Endothelial cell (in vitro differentiated cells): ENCODE measurements at regions not wholly inside any gene's neighbourhood (a gene's known extent, or its start where the extent isn't known, plus 50 kb on each side); places are given as distances from the start of the nearest gene placed in this dataset.

Experiments used
- DNase-seq: peaks from one replicate; pipeline ENCODE4 v3.0.0; 2021; ENCODE audit warnings: low spot score
- H3K27ac Mint-ChIP-seq: one replicate; pipeline ENCODE4 v1.8.0; 2021; ENCODE audit warnings: mixed read lengths, inconsistent platforms; ENCODE audit not compliant: unreplicated experiment
- H3K27me3 Mint-ChIP-seq: one replicate; pipeline ENCODE4 v1.8.0; 2021; ENCODE audit warnings: mild to moderate bottlenecking, moderate library complexity, mixed read lengths, inconsistent platforms; ENCODE audit not compliant: unreplicated experiment
- H3K36me3 Mint-ChIP-seq: one replicate; pipeline ENCODE4 v1.8.0; 2021; ENCODE audit warnings: mild to moderate bottlenecking, low read depth, mixed read lengths, inconsistent platforms; ENCODE audit not compliant: unreplicated experiment
- H3K4me1 Mint-ChIP-seq: one replicate; pipeline ENCODE4 v1.8.0; 2021; ENCODE audit warnings: mild to moderate bottlenecking, mixed read lengths, inconsistent platforms; ENCODE audit not compliant: unreplicated experiment
- H3K4me3 Mint-ChIP-seq: one replicate; pipeline ENCODE4 v1.8.0; 2021; ENCODE audit warnings: mild to moderate bottlenecking, mixed read lengths, inconsistent platforms; ENCODE audit not compliant: unreplicated experiment
- H3K9me3 Mint-ChIP-seq: one replicate; pipeline ENCODE4 v1.8.0; 2021; ENCODE audit warnings: mixed read lengths, inconsistent platforms; ENCODE audit not compliant: unreplicated experiment
- CTCF ChIP-seq: fragments of 200-600 bp; sonication (generic); IDR thresholded peaks from one replicate; pipeline ENCODE4 v1.5.0; 2021; ENCODE audit warnings: antibody characterized with exemption; ENCODE audit not compliant: unreplicated experiment

- peaks cover 7% of the 10 kb centered on the region for H3K27me3 Mint-ChIP-seq
- H3K36me3 Mint-ChIP-seq: no peaks in the 10 kb centered on the region
- no peaks in the 10 kb centered on the region for H3K9me3 Mint-ChIP-seq
Measured at GRCh38 chr3:72100080-72100511, 315.1 kb upstream of the PROK2 start.

GRCh38 chr3:72099326-72100079, 314.6 kb upstream of the PROK2 start:
- Mint-ChIP-seq H3K36me3 (no peaks in the 10 kb centered on the region), H3K4me1 (peaks cover 7% of the 10 kb centered on the region), H3K27me3 (peaks cover 10% of the 10 kb centered on the region), H3K9me3 (no peaks in the 10 kb centered on the region), H3K27ac (peak overlapping the region; percentile 3), H3K4me3 (no peak overlapping the region)
- no peak for TF ChIP-seq CTCF
- DNase-seq: no peak

More at GRCh38 chr3:72100080-72100511, 315.1 kb upstream of the PROK2 start:
- Mint-ChIP-seq H3K4me3 (peak overlapping the region; percentile 87), H3K27ac (no peak overlapping the region), H3K4me1 (peaks cover 7% of the 10 kb centered on the region)
- no peak for TF ChIP-seq CTCF
- no peak for DNase-seq

- Mint-ChIP-seq H3K9me3 (no peaks in the 10 kb centered on the region), H3K36me3 (no peaks in the 10 kb centered on the region), H3K4me3 (no peak overlapping the region), H3K27me3 (peaks cover 7% of the 10 kb centered on the region), H3K27ac (no peak overlapping the region), H3K4me1 (peaks cover 7% of the 10 kb centered on the region)
- no peak for DNase-seq
- no peak for TF ChIP-seq CTCF
Measured at GRCh38 chr3:72097053-72097452, 312.1 kb upstream of the PROK2 start.

GRCh38 chr3:72095521-72095920, 310.6 kb upstream of the PROK2 start:
- DNase-seq: no peak
- H3K4me1 Mint-ChIP-seq: peaks cover 5% of the 10 kb centered on the region
- H3K9me3 Mint-ChIP-seq: no peaks in the 10 kb centered on the region
- no peak overlapping the region for H3K4me3 Mint-ChIP-seq
- H3K27ac Mint-ChIP-seq: no peak overlapping the region
- H3K36me3 Mint-ChIP-seq: no peaks in the 10 kb centered on the region
- H3K27me3 Mint-ChIP-seq: peaks cover 5% of the 10 kb centered on the region
- TF ChIP-seq CTCF: no peak

- peaks cover 7% of the 10 kb centered on the region for H3K27me3 Mint-ChIP-seq
Measured at GRCh38 chr3:72093992-72094334, 309.0 kb upstream of the PROK2 start.

More at GRCh38 chr3:72093992-72094334, 309.0 kb upstream of the PROK2 start:
- Mint-ChIP-seq H3K9me3 (no peaks in the 10 kb centered on the region), H3K36me3 (no peaks in the 10 kb centered on the region), H3K4me1 (peaks cover 7% of the 10 kb centered on the region), H3K27ac (no peak overlapping the region), H3K4me3 (no peak overlapping the region)
- TF ChIP-seq CTCF: no peak
- DNase-seq: no peak
